ENCODE measurements at regions not wholly inside any gene's neighbourhood (a gene's known extent, or its start where the extent isn't known, plus 50 kb on each side); places are given as distances from the start of the nearest gene placed in this dataset.

- WGBS, 2 donors (ENCODE audit: extremely low coverage in 2 of 2, insufficient read length in 2 of 2, insufficient replicate concordance in 1 of 2) = no CpG with 5 or more reads among the region's 12 CpGs
- Histone ChIP-seq H4K8ac (ENCODE audit: low read depth, low read length) (no peak overlapping the region), H3K36me3 (replicated peaks in 1 of 2; ENCODE audit: control insufficient read depth in 2 of 2, insufficient read depth in 2 of 2, low read length in 2 of 2) (no peaks in the 10 kb centered on the region), H3K4me2 (ENCODE audit: insufficient read depth, low read length, poor library complexity, severe bottlenecking) (no peak overlapping the region), H3K9ac (ENCODE audit: low read depth, low read length, poor library complexity) (no peak overlapping the region), H2BK15ac (ENCODE audit: low read length) (no peak overlapping the region), H3K23ac (ENCODE audit: low read depth, low read length, poor library complexity) (no peak overlapping the region), H2BK12ac (ENCODE audit: low read length) (no peak overlapping the region), H3K27ac (replicated peaks; ENCODE audit: low read length) (no peak overlapping the region), H3K4me3 (ENCODE audit: low read length in 2 of 2) (no peak overlapping the region), H2AFZ (ENCODE audit: low read length) (no peak overlapping the region), H2AK5ac (ENCODE audit: low read depth, low read length) (no peak overlapping the region), H3K4ac (ENCODE audit: low read length) (no peak overlapping the region), H2BK5ac (ENCODE audit: low read length) (no peak overlapping the region), H3K14ac (ENCODE audit: low read length) (no peak overlapping the region), H3K79me1 (ENCODE audit: low read depth, low read length) (no peaks in the 10 kb centered on the region), H2BK120ac (ENCODE audit: low read depth, low read length) (no peak overlapping the region), H4K91ac (ENCODE audit: low read depth, low read length, poor library complexity) (no peak overlapping the region), H3K18ac (ENCODE audit: low read length) (no peak overlapping the region), H3K4me1 (ENCODE audit: control insufficient read depth in 2 of 2, insufficient read depth in 1 of 2, low read depth in 1 of 2, low read length in 2 of 2) (no peaks in the 10 kb centered on the region), H3K9me3 (replicated peaks in 1 of 2; ENCODE audit: control insufficient read depth in 2 of 2, insufficient read depth in 1 of 2, low read depth in 1 of 2, low read length in 2 of 2) (no peaks in the 10 kb centered on the region), H3K27me3 (ENCODE audit: control insufficient read depth in 3 of 3, insufficient read depth in 3 of 3, low read depth in 1 of 3, low read length in 3 of 3) (no peaks in the 10 kb centered on the region)
- DNase-seq (ENCODE audit: low spot score) = no peak
Measured at GRCh38 chr21:20425856-20426255, 572.4 kb upstream of the NCAM2 start.

- DNase-seq (ENCODE audit: low spot score) = no peak
- H3K36me3 ChIP-seq (replicated peaks in 1 of 2; ENCODE audit: control insufficient read depth in 2 of 2, insufficient read depth in 2 of 2, low read length in 2 of 2) = no peaks in the 10 kb centered on the region
- no peak overlapping the region for H4K8ac ChIP-seq (ENCODE audit: low read depth, low read length)
- H3K4me1 ChIP-seq (ENCODE audit: control insufficient read depth in 2 of 2, insufficient read depth in 1 of 2, low read depth in 1 of 2, low read length in 2 of 2) = no peaks in the 10 kb centered on the region
- H3K4ac ChIP-seq (ENCODE audit: low read length) = no peak overlapping the region
- no peak overlapping the region for H3K4me2 ChIP-seq (ENCODE audit: insufficient read depth, low read length, poor library complexity, severe bottlenecking)
- H3K4me3 ChIP-seq (ENCODE audit: low read length in 2 of 2) = no peak overlapping the region
- H4K91ac ChIP-seq (ENCODE audit: low read depth, low read length, poor library complexity) = no peak overlapping the region
- no peak overlapping the region for H2BK5ac ChIP-seq (ENCODE audit: low read length)
- H3K23ac ChIP-seq (ENCODE audit: low read depth, low read length, poor library complexity) = no peak overlapping the region
- no peak overlapping the region for H2BK15ac ChIP-seq (ENCODE audit: low read length)
- no peak overlapping the region for H3K18ac ChIP-seq (ENCODE audit: low read length)
- no peak overlapping the region for H2AFZ ChIP-seq (ENCODE audit: low read length)
- H3K79me1 ChIP-seq (ENCODE audit: low read depth, low read length) = no peaks in the 10 kb centered on the region
- no peak overlapping the region for H2AK5ac ChIP-seq (ENCODE audit: low read depth, low read length)
- no peak overlapping the region for H2BK12ac ChIP-seq (ENCODE audit: low read length)
- no peaks in the 10 kb centered on the region for H3K27me3 ChIP-seq (ENCODE audit: control insufficient read depth in 3 of 3, insufficient read depth in 3 of 3, low read depth in 1 of 3, low read length in 3 of 3)
- no CpG with 5 or more reads among the region's 5 CpGs for WGBS, 2 donors (ENCODE audit: extremely low coverage in 2 of 2, insufficient read length in 2 of 2, insufficient replicate concordance in 1 of 2)
- no peak overlapping the region for H2BK120ac ChIP-seq (ENCODE audit: low read depth, low read length)
- no peak overlapping the region for H3K14ac ChIP-seq (ENCODE audit: low read length)
- no peak overlapping the region for H3K27ac ChIP-seq (replicated peaks; ENCODE audit: low read length)
- no peak overlapping the region for H3K9ac ChIP-seq (ENCODE audit: low read depth, low read length, poor library complexity)
- no peaks in the 10 kb centered on the region for H3K9me3 ChIP-seq (replicated peaks in 1 of 2; ENCODE audit: control insufficient read depth in 2 of 2, insufficient read depth in 1 of 2, low read depth in 1 of 2, low read length in 2 of 2)
Measured at GRCh38 chr21:20440338-20440737, 557.9 kb upstream of the NCAM2 start.

GRCh38 chr21:20443558-20444155 lies 554.6 kb upstream of the NCAM2 start:
- H3K4me3 ChIP-seq (ENCODE audit: low read length in 2 of 2) = no peak overlapping the region
- H2AK5ac ChIP-seq (ENCODE audit: low read depth, low read length) = no peak overlapping the region
- no peaks in the 10 kb centered on the region for H3K27me3 ChIP-seq (ENCODE audit: control insufficient read depth in 3 of 3, insufficient read depth in 3 of 3, low read depth in 1 of 3, low read length in 3 of 3)
- H3K4me1 ChIP-seq (ENCODE audit: control insufficient read depth in 2 of 2, insufficient read depth in 1 of 2, low read depth in 1 of 2, low read length in 2 of 2) = no peaks in the 10 kb centered on the region
- no CpG with 5 or more reads among the region's 13 CpGs for WGBS, 2 donors (ENCODE audit: extremely low coverage in 2 of 2, insufficient read length in 2 of 2, insufficient replicate concordance in 1 of 2)
- H3K27ac ChIP-seq (replicated peaks; ENCODE audit: low read length) = no peak overlapping the region
- peak; percentile 5 for DNase-seq (ENCODE audit: low spot score)
- H3K14ac ChIP-seq (ENCODE audit: low read length) = no peak overlapping the region
- no peak overlapping the region for H2BK12ac ChIP-seq (ENCODE audit: low read length)
- H4K91ac ChIP-seq (ENCODE audit: low read depth, low read length, poor library complexity) = no peak overlapping the region
- H3K9me3 ChIP-seq (replicated peaks in 1 of 2; ENCODE audit: control insufficient read depth in 2 of 2, insufficient read depth in 1 of 2, low read depth in 1 of 2, low read length in 2 of 2) = no peaks in the 10 kb centered on the region
- H4K8ac ChIP-seq (ENCODE audit: low read depth, low read length) = no peak overlapping the region
- H2BK120ac ChIP-seq (ENCODE audit: low read depth, low read length) = no peak overlapping the region
- no peaks in the 10 kb centered on the region for H3K79me1 ChIP-seq (ENCODE audit: low read depth, low read length)
- no peak overlapping the region for H3K23ac ChIP-seq (ENCODE audit: low read depth, low read length, poor library complexity)
- no peak overlapping the region for H2AFZ ChIP-seq (ENCODE audit: low read length)
- no peaks in the 10 kb centered on the region for H3K36me3 ChIP-seq (replicated peaks in 1 of 2; ENCODE audit: control insufficient read depth in 2 of 2, insufficient read depth in 2 of 2, low read length in 2 of 2)
- H3K18ac ChIP-seq (ENCODE audit: low read length) = no peak overlapping the region
- no peak overlapping the region for H3K4me2 ChIP-seq (ENCODE audit: insufficient read depth, low read length, poor library complexity, severe bottlenecking)
- H3K9ac ChIP-seq (ENCODE audit: low read depth, low read length, poor library complexity) = no peak overlapping the region
- H2BK15ac ChIP-seq (ENCODE audit: low read length) = no peak overlapping the region
- no peak overlapping the region for H2BK5ac ChIP-seq (ENCODE audit: low read length)
- H3K4ac ChIP-seq (ENCODE audit: low read length) = no peak overlapping the region

- Histone ChIP-seq H2AK5ac (ENCODE audit: low read depth, low read length) (no peak overlapping the region), H4K8ac (ENCODE audit: low read depth, low read length) (no peak overlapping the region), H3K4me3 (ENCODE audit: low read length in 2 of 2) (no peak overlapping the region), H3K18ac (ENCODE audit: low read length) (no peak overlapping the region), H3K9ac (ENCODE audit: low read depth, low read length, poor library complexity) (no peak overlapping the region), H3K27me3 (ENCODE audit: control insufficient read depth in 3 of 3, insufficient read depth in 3 of 3, low read depth in 1 of 3, low read length in 3 of 3) (no peaks in the 10 kb centered on the region), H2BK12ac (ENCODE audit: low read length) (no peak overlapping the region), H3K9me3 (replicated peaks in 1 of 2; ENCODE audit: control insufficient read depth in 2 of 2, insufficient read depth in 1 of 2, low read depth in 1 of 2, low read length in 2 of 2) (no peaks in the 10 kb centered on the region), H3K79me1 (ENCODE audit: low read depth, low read length) (no peaks in the 10 kb centered on the region), H3K27ac (replicated peaks; ENCODE audit: low read length) (no peak overlapping the region), H3K36me3 (replicated peaks in 1 of 2; ENCODE audit: control insufficient read depth in 2 of 2, insufficient read depth in 2 of 2, low read length in 2 of 2) (no peaks in the 10 kb centered on the region), H3K14ac (ENCODE audit: low read length) (no peak overlapping the region), H3K4me2 (ENCODE audit: insufficient read depth, low read length, poor library complexity, severe bottlenecking) (no peak overlapping the region), H2BK15ac (ENCODE audit: low read length) (no peak overlapping the region), H4K91ac (ENCODE audit: low read depth, low read length, poor library complexity) (no peak overlapping the region), H2BK5ac (ENCODE audit: low read length) (no peak overlapping the region), H3K4ac (ENCODE audit: low read length) (no peak overlapping the region), H3K4me1 (ENCODE audit: control insufficient read depth in 2 of 2, insufficient read depth in 1 of 2, low read depth in 1 of 2, low read length in 2 of 2) (no peaks in the 10 kb centered on the region), H2AFZ (ENCODE audit: low read length) (no peak overlapping the region), H2BK120ac (ENCODE audit: low read depth, low read length) (no peak overlapping the region), H3K23ac (ENCODE audit: low read depth, low read length, poor library complexity) (no peak overlapping the region)
- no CpG with 5 or more reads among the region's 2 CpGs for WGBS, 2 donors (ENCODE audit: extremely low coverage in 2 of 2, insufficient read length in 2 of 2, insufficient replicate concordance in 1 of 2)
- DNase-seq (ENCODE audit: low spot score) = no peak
Measured at GRCh38 chr21:20445971-20446370, 552.2 kb upstream of the NCAM2 start.

Measured in neuronal stem cell (in vitro differentiated cells).